ENCODE measurements at regions not wholly inside any gene's neighbourhood (a gene's known extent, or its start where the extent isn't known, plus 50 kb on each side); places are given as distances from the start of the nearest gene placed in this dataset.

DNA sequence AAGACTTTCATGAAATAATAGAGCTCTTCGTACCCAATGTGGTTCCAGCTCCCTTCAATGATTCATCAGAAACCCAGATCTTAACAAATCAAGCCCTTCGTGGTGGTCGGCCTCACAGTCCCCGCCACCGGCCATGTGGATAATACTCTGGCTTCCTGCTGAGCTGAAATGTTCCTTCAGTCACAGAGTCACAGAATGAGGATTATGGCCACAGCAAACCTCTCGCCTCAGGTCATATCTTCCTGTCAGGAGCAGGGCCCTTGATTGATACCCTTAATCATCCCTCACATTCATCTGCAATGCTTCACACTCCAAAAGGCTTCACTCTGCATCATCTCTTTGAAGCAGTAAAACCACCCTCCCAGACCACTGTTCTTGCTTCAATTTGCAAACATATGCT lies 452.6 kb downstream of the OCA2 start:
- TF ChIP-seq, protein P1, sequence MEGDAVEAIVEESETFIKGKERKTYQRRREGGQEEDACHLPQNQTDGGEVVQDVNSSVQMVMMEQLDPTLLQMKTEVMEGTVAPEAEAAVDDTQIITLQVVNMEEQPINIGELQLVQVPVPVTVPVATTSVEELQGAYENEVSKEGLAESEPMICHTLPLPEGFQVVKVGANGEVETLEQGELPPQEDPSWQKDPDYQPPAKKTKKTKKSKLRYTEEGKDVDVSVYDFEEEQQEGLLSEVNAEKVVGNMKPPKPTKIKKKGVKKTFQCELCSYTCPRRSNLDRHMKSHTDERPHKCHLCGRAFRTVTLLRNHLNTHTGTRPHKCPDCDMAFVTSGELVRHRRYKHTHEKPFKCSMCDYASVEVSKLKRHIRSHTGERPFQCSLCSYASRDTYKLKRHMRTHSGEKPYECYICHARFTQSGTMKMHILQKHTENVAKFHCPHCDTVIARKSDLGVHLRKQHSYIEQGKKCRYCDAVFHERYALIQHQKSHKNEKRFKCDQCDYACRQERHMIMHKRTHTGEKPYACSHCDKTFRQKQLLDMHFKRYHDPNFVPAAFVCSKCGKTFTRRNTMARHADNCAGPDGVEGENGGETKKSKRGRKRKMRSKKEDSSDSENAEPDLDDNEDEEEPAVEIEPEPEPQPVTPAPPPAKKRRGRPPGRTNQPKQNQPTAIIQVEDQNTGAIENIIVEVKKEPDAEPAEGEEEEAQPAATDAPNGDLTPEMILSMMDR (conservative IDR thresholded peaks at IDR 0.05 in 1 of 2, IDR thresholded peaks at IDR 0.05 in 1 of 2; ENCODE audit: low read depth in 1 of 2, low read length in 2 of 2): no peak
- no peak for TF ChIP-seq EZH2 (IDR thresholded peaks at IDR 0.05; ENCODE audit: low read length, missing control alignments)

Data from fibroblast of lung (primary cell).